ENCODE measurements at regions not wholly inside any gene's neighbourhood (a gene's known extent, or its start where the extent isn't known, plus 50 kb on each side); places are given as distances from the start of the nearest gene placed in this dataset.
"Not testable (repeated sequence)": the region's sequence is repeated elsewhere in the genome, so short reads cannot be mapped to it uniquely, and the experiment has no call there.

GRCh38 chr5:17367256-17367840, 130.7 kb upstream of the TAF11L2 start:
- DNase-seq = no peak

GRCh38 chr5:17370651-17371050, 127.4 kb upstream of the TAF11L2 start:
- DNase-seq = no peak

GRCh38 chr5:17373406-17373805, 124.6 kb upstream of the TAF11L2 start:
- DNase-seq = no peak

GRCh38 chr5:17373814-17374556, 124.0 kb upstream of the TAF11L2 start:
- DNase-seq = no peak

- no peak for DNase-seq
Observed at GRCh38 chr5:17374973-17375742, 122.9 kb upstream of the TAF11L2 start.

GRCh38 chr5:17375886-17376285, 122.1 kb upstream of the TAF11L2 start:
- DNase-seq = not testable (repeated sequence)

- DNase-seq = no peak
Observed at GRCh38 chr5:17378346-17378997, 119.6 kb upstream of the TAF11L2 start.

GRCh38 chr5:17379100-17379951, 118.7 kb upstream of the TAF11L2 start:
- peak; percentile 88 for DNase-seq

GRCh38 chr5:17381932-17382331, 116.1 kb upstream of the TAF11L2 start:
- no peak for DNase-seq

GRCh38 chr5:17383526-17383925, 114.5 kb upstream of the TAF11L2 start:
- no peak for DNase-seq

GRCh38 chr5:17384181-17384580, 113.8 kb upstream of the TAF11L2 start:
- DNase-seq = no peak

- no peak for DNase-seq
Observed at GRCh38 chr5:17388717-17389116, 109.3 kb upstream of the TAF11L2 start.

GRCh38 chr5:17394086-17394485, 103.9 kb upstream of the TAF11L2 start:
- no peak for DNase-seq

- no peak for DNase-seq
Observed at GRCh38 chr5:17395106-17395880, 102.7 kb upstream of the TAF11L2 start.

GRCh38 chr5:17396247-17396646, 101.8 kb upstream of the TAF11L2 start:
- no peak for DNase-seq

- DNase-seq = no peak
Observed at GRCh38 chr5:17398431-17398830, 99.6 kb upstream of the TAF11L2 start.

- DNase-seq = no peak
Observed at GRCh38 chr5:17398866-17399835, 98.9 kb upstream of the TAF11L2 start.

- DNase-seq = no peak
Observed at GRCh38 chr5:17399931-17400330, 98.1 kb upstream of the TAF11L2 start.

GRCh38 chr5:17400724-17401469, 97.1 kb upstream of the TAF11L2 start:
- DNase-seq = no peak

All from NCI-H748 treated with DMSO at 0.1 percent for 48 hours (cell line).